GM18520 (cell line): ENCODE measurements at regions not wholly inside any gene's neighbourhood (a gene's known extent, or its start where the extent isn't known, plus 50 kb on each side); places are given as distances from the start of the nearest gene placed in this dataset.

Experiments used
- ATAC-seq: cut with Tn5 transposase; IDR thresholded peaks from one replicate; pipeline ENCODE4 v1.9.1; 2021; ENCODE audit not compliant: unreplicated experiment

- no peak for ATAC-seq
Measured at GRCh38 chr1:217313096-217313495, 317.8 kb downstream of the GPATCH2 start.

- ATAC-seq: no peak
Measured at GRCh38 chr1:217311766-217312165, 319.1 kb downstream of the GPATCH2 start.

GRCh38 chr1:217311269-217311668 is 319.6 kb downstream of the GPATCH2 start:
- no peak for ATAC-seq

GRCh38 chr1:217281332-217281731 is 349.6 kb downstream of the GPATCH2 start:
- no peak for ATAC-seq

GRCh38 chr1:217275655-217276398 is 355.1 kb downstream of the GPATCH2 start:
- ATAC-seq: no peak

- no peak for ATAC-seq
Measured at GRCh38 chr1:217274927-217275654, 355.8 kb downstream of the GPATCH2 start.

- ATAC-seq: no peak
Measured at GRCh38 chr1:217274416-217274815, 356.5 kb downstream of the GPATCH2 start.

GRCh38 chr1:217273866-217274265 is 357.0 kb downstream of the GPATCH2 start:
- no peak for ATAC-seq

GRCh38 chr1:217272385-217272784 is 358.5 kb downstream of the GPATCH2 start:
- ATAC-seq: no peak

- no peak for ATAC-seq
Measured at GRCh38 chr1:217270101-217270500, 360.8 kb downstream of the GPATCH2 start.

GRCh38 chr1:217268058-217268457 is 362.8 kb downstream of the GPATCH2 start:
- no peak for ATAC-seq

- ATAC-seq: no peak
Measured at GRCh38 chr1:217261636-217262035, 369.3 kb downstream of the GPATCH2 start.

GRCh38 chr1:217260676-217261075 is 370.2 kb downstream of the GPATCH2 start:
- no peak for ATAC-seq

- no peak for ATAC-seq
Measured at GRCh38 chr1:217253985-217254384, 376.9 kb downstream of the GPATCH2 start.

- ATAC-seq: no peak
Measured at GRCh38 chr1:217253351-217253750, 377.5 kb downstream of the GPATCH2 start.

GRCh38 chr1:217251121-217251520 is 379.8 kb downstream of the GPATCH2 start:
- ATAC-seq: no peak

GRCh38 chr1:217249857-217250256 is 381.0 kb downstream of the GPATCH2 start:
- no peak for ATAC-seq

GRCh38 chr1:217244971-217245370 is 385.9 kb downstream of the GPATCH2 start:
- ATAC-seq: no peak

- no peak for ATAC-seq
Measured at GRCh38 chr1:217240656-217241055, 390.2 kb downstream of the GPATCH2 start.

GRCh38 chr1:217238945-217239344 is 391.9 kb downstream of the GPATCH2 start:
- ATAC-seq: no peak

- ATAC-seq: no peak
Measured at GRCh38 chr1:217230412-217230811, 400.5 kb downstream of the GPATCH2 start.

GRCh38 chr1:217228689-217229088 is 402.2 kb downstream of the GPATCH2 start:
- no peak for ATAC-seq
